ENCODE measurements at regions not wholly inside any gene's neighbourhood (a gene's known extent, or its start where the extent isn't known, plus 50 kb on each side); places are given as distances from the start of the nearest gene placed in this dataset.

- FAIRE-seq: no peak
- POLR2A ChIA-PET: no interaction called here
- CTCF ChIA-PET: no interaction called here
- Histone ChIP-seq H3K4me1 (ENCODE audit: control insufficient read depth, extremely low read depth, insufficient read depth, low read length) (no peaks in the 10 kb centered on the region), H3K79me2 (ENCODE audit: control insufficient read depth, insufficient read depth, low read length) (no peaks in the 10 kb centered on the region), H3K36me3 (ENCODE audit: control insufficient read depth in 2 of 2, extremely low read depth in 1 of 2, insufficient read depth in 2 of 2, low read length in 2 of 2) (no peaks in the 10 kb centered on the region), H3K4me2 (ENCODE audit: insufficient read depth, low read length) (no peak overlapping the region), H3K9me3 (replicated peaks; ENCODE audit: control insufficient read depth, insufficient read depth, low read length) (no peaks in the 10 kb centered on the region), H2AFZ (ENCODE audit: low read depth, low read length) (no peak overlapping the region), H3K27ac (ENCODE audit: insufficient read depth, low read depth, low read length) (no peak overlapping the region), H4K20me1 (replicated peaks; ENCODE audit: control insufficient read depth, extremely low read depth, insufficient read depth, low read length) (no peaks in the 10 kb centered on the region), H3K9ac (replicated peaks; ENCODE audit: extremely low read depth, insufficient read depth, low read length) (no peak overlapping the region), H3K4me3 (replicated peaks in 1 of 3; ENCODE audit: insufficient read depth in 1 of 3, low read depth in 1 of 3, low read length in 3 of 3) (no peak overlapping the region), H3K27me3 (ENCODE audit: control insufficient read depth in 2 of 2, insufficient read depth in 2 of 2, low read length in 2 of 2) (no peaks in the 10 kb centered on the region), H3K9me1 (replicated peaks; ENCODE audit: control insufficient read depth, extremely low read depth, insufficient read depth, low read length) (no peaks in the 10 kb centered on the region)
- dilution Hi-C loops (cut with MboI; ENCODE audit: extremely low pct_ligation_motif_present, low sequenced_read_pairs): no loop called here
- intact Hi-C loops (cut with micrococcal nuclease): no loop called here
- no peak for DNase-seq (ENCODE audit: low read depth, low spot score)
- TF ChIP-seq MAX (IDR thresholded peaks at IDR 0.05; ENCODE audit: insufficient read depth, insufficient read length) (no peak), CTCF (IDR thresholded peaks at IDR 0.05; ENCODE audit: extremely low read depth in 1 of 2, insufficient read depth in 1 of 2, low read depth in 1 of 2, low read length in 2 of 2) (no peak), FOS (IDR thresholded peaks at IDR 0.05; ENCODE audit: borderline replicate concordance, insufficient read depth, low read length) (no peak), MYC (IDR thresholded peaks at IDR 0.05; ENCODE audit: low read depth, low read length) (no peak), POLR2A (IDR thresholded peaks at IDR 0.05; ENCODE audit: low read depth, low read length) (no peak), POLR2AphosphoS5 (IDR thresholded peaks at IDR 0.05; ENCODE audit: insufficient read depth, low read depth, low read length) (no peak), JUN (IDR thresholded peaks at IDR 0.05; ENCODE audit: borderline replicate concordance, insufficient read depth, insufficient read length, low read depth) (no peak), GATA2 (IDR thresholded peaks at IDR 0.05; ENCODE audit: insufficient read depth, insufficient read length, low read depth, low read length) (no peak), EZH2 (IDR thresholded peaks at IDR 0.05; ENCODE audit: borderline replicate concordance, low read depth, low read length, severe bottlenecking) (no peak)
- BruUV-seq (replicated peaks): no TSS peak
Measured at GRCh38 chr4:66225539-66225938, 555.2 kb upstream of the EPHA5 start.

Data from endothelial cell of umbilical vein (primary cell).